Activated naive CD4-positive, alpha-beta T cell treated with anti-CD3 and anti-CD28 coated beads, Interleukin-2, amount 50 U/mL, for 24 hours (primary cell): ENCODE measurements at regions not wholly inside any gene's neighbourhood (a gene's known extent, or its start where the extent isn't known, plus 50 kb on each side); places are given as distances from the start of the nearest gene placed in this dataset.
"Not testable (repeated sequence)": the region's sequence is repeated elsewhere in the genome, so short reads cannot be mapped to it uniquely, and the experiment has no call there.

Experiments
- H3K27ac Mint-ChIP-seq: one replicate; pipeline ENCODE4 v1.8.0; 2021; ENCODE audit warnings: mild to moderate bottlenecking, mixed read lengths
- H3K27me3 Mint-ChIP-seq: one replicate; pipeline ENCODE4 v1.8.0; 2021; ENCODE audit warnings: mixed read lengths
- H3K36me3 Mint-ChIP-seq: one replicate; pipeline ENCODE4 v1.8.0; 2021; ENCODE audit warnings: mixed read lengths
- H3K4me1 Mint-ChIP-seq: one replicate; pipeline ENCODE4 v1.8.0; 2021; ENCODE audit warnings: mixed read lengths
- H3K4me3 Mint-ChIP-seq: one replicate; pipeline ENCODE4 v1.8.0; 2021; ENCODE audit warnings: mild to moderate bottlenecking, mixed read lengths
- H3K9me3 Mint-ChIP-seq: one replicate; pipeline ENCODE4 v1.8.0; 2021; ENCODE audit warnings: mixed read lengths

- Mint-ChIP-seq H3K9me3 (peaks cover 4% of the 10 kb centered on the region), H3K27me3 (peaks cover 3% of the 10 kb centered on the region), H3K27ac (no peak overlapping the region)
Observed at GRCh38 chr9:86575825-86576525, 221.8 kb upstream of the TUT7 start.

GRCh38 chr9:86575137-86575536 lies 220.9 kb upstream of the TUT7 start:
- Mint-ChIP-seq H3K36me3 (no peaks in the 10 kb centered on the region), H3K4me1 (no peaks in the 10 kb centered on the region), H3K4me3 (no peak overlapping the region), H3K27ac (no peak overlapping the region), H3K9me3 (peaks cover 4% of the 10 kb centered on the region), H3K27me3 (peaks cover 3% of the 10 kb centered on the region)

More at GRCh38 chr9:86575825-86576525, 221.8 kb upstream of the TUT7 start:
- Mint-ChIP-seq H3K4me3 (no peak overlapping the region), H3K4me1 (no peaks in the 10 kb centered on the region), H3K36me3 (no peaks in the 10 kb centered on the region)

GRCh38 chr9:86573886-86574285 lies 219.7 kb upstream of the TUT7 start:
- H3K4me3 Mint-ChIP-seq, result no peak overlapping the region
- H3K4me1 Mint-ChIP-seq, result no peaks in the 10 kb centered on the region
- peaks cover 4% of the 10 kb centered on the region for H3K9me3 Mint-ChIP-seq
- H3K27me3 Mint-ChIP-seq, result peaks cover 3% of the 10 kb centered on the region
- no peaks in the 10 kb centered on the region for H3K36me3 Mint-ChIP-seq
- no peak overlapping the region for H3K27ac Mint-ChIP-seq

GRCh38 chr9:86572904-86573303 lies 218.7 kb upstream of the TUT7 start:
- peaks cover 3% of the 10 kb centered on the region for H3K27me3 Mint-ChIP-seq
- peaks cover 4% of the 10 kb centered on the region for H3K9me3 Mint-ChIP-seq

GRCh38 chr9:86565603-86566002 lies 211.4 kb upstream of the TUT7 start:
- not testable (repeated sequence) for H3K4me3 Mint-ChIP-seq, H3K27me3 Mint-ChIP-seq, H3K9me3 Mint-ChIP-seq, H3K4me1 Mint-ChIP-seq, H3K36me3 Mint-ChIP-seq, H3K27ac Mint-ChIP-seq

More at GRCh38 chr9:86572904-86573303, 218.7 kb upstream of the TUT7 start:
- no peaks in the 10 kb centered on the region for H3K4me1 Mint-ChIP-seq
- no peak overlapping the region for H3K4me3 Mint-ChIP-seq
- H3K36me3 Mint-ChIP-seq, result no peaks in the 10 kb centered on the region
- H3K27ac Mint-ChIP-seq, result no peak overlapping the region

- H3K4me1 Mint-ChIP-seq, result no peaks in the 10 kb centered on the region
- H3K27ac Mint-ChIP-seq, result no peak overlapping the region
- H3K36me3 Mint-ChIP-seq, result no peaks in the 10 kb centered on the region
- H3K9me3 Mint-ChIP-seq, result peaks cover 7% of the 10 kb centered on the region
- H3K27me3 Mint-ChIP-seq, result peaks cover 2% of the 10 kb centered on the region
- no peak overlapping the region for H3K4me3 Mint-ChIP-seq
Observed at GRCh38 chr9:86563936-86564335, 209.7 kb upstream of the TUT7 start.

GRCh38 chr9:86563350-86563749 lies 209.1 kb upstream of the TUT7 start:
- Mint-ChIP-seq H3K4me1 (no peaks in the 10 kb centered on the region), H3K4me3 (no peak overlapping the region), H3K36me3 (no peaks in the 10 kb centered on the region), H3K27ac (no peak overlapping the region), H3K9me3 (peaks cover 8% of the 10 kb centered on the region), H3K27me3 (peaks cover 2% of the 10 kb centered on the region)

GRCh38 chr9:86562691-86563090 lies 208.5 kb upstream of the TUT7 start:
- Mint-ChIP-seq H3K36me3 (no peaks in the 10 kb centered on the region), H3K4me1 (no peaks in the 10 kb centered on the region), H3K4me3 (no peak overlapping the region), H3K27ac (no peak overlapping the region), H3K27me3 (peaks cover 2% of the 10 kb centered on the region), H3K9me3 (peaks cover 11% of the 10 kb centered on the region)

GRCh38 chr9:86557918-86558317 lies 203.7 kb upstream of the TUT7 start:
- Mint-ChIP-seq H3K4me3 (no peak overlapping the region), H3K4me1 (no peaks in the 10 kb centered on the region), H3K27ac (no peak overlapping the region), H3K9me3 (peaks cover 4% of the 10 kb centered on the region), H3K27me3 (peaks cover 4% of the 10 kb centered on the region), H3K36me3 (no peaks in the 10 kb centered on the region)

- Mint-ChIP-seq H3K4me3 (no peak overlapping the region), H3K36me3 (no peaks in the 10 kb centered on the region), H3K27me3 (peaks cover 2% of the 10 kb centered on the region), H3K27ac (no peak overlapping the region), H3K4me1 (no peaks in the 10 kb centered on the region), H3K9me3 (peaks cover 4% of the 10 kb centered on the region)
Observed at GRCh38 chr9:86557063-86557766, 203.0 kb upstream of the TUT7 start.

GRCh38 chr9:86555661-86556060 lies 201.5 kb upstream of the TUT7 start:
- Mint-ChIP-seq H3K4me1 (no peaks in the 10 kb centered on the region), H3K36me3 (no peaks in the 10 kb centered on the region), H3K27me3 (peaks cover 4% of the 10 kb centered on the region), H3K4me3 (no peak overlapping the region), H3K9me3 (peaks cover 8% of the 10 kb centered on the region), H3K27ac (no peak overlapping the region)

GRCh38 chr9:86550401-86550800 lies 196.2 kb upstream of the TUT7 start:
- Mint-ChIP-seq H3K27me3 (peaks cover 6% of the 10 kb centered on the region), H3K4me1 (no peaks in the 10 kb centered on the region), H3K36me3 (no peaks in the 10 kb centered on the region), H3K9me3 (peaks cover 4% of the 10 kb centered on the region), H3K27ac (no peak overlapping the region), H3K4me3 (no peak overlapping the region)

- Mint-ChIP-seq H3K27me3 (peaks cover 6% of the 10 kb centered on the region), H3K4me1 (no peaks in the 10 kb centered on the region), H3K36me3 (no peaks in the 10 kb centered on the region), H3K4me3 (no peak overlapping the region), H3K9me3 (peaks cover 4% of the 10 kb centered on the region), H3K27ac (no peak overlapping the region)
Observed at GRCh38 chr9:86549920-86550319, 195.7 kb upstream of the TUT7 start.

GRCh38 chr9:86549401-86549811 lies 195.2 kb upstream of the TUT7 start:
- Mint-ChIP-seq H3K27ac (no peak overlapping the region), H3K9me3 (peaks cover 4% of the 10 kb centered on the region), H3K4me1 (no peaks in the 10 kb centered on the region), H3K27me3 (peaks cover 6% of the 10 kb centered on the region), H3K4me3 (no peak overlapping the region), H3K36me3 (no peaks in the 10 kb centered on the region)

GRCh38 chr9:86548220-86548619 lies 194.0 kb upstream of the TUT7 start:
- peaks cover 4% of the 10 kb centered on the region for H3K9me3 Mint-ChIP-seq

GRCh38 chr9:86547571-86547970 lies 193.4 kb upstream of the TUT7 start:
- Mint-ChIP-seq H3K9me3 (peaks cover 4% of the 10 kb centered on the region), H3K4me1 (no peaks in the 10 kb centered on the region), H3K36me3 (no peaks in the 10 kb centered on the region), H3K27ac (no peak overlapping the region), H3K4me3 (no peak overlapping the region), H3K27me3 (peaks cover 6% of the 10 kb centered on the region)

More at GRCh38 chr9:86548220-86548619, 194.0 kb upstream of the TUT7 start:
- H3K27ac Mint-ChIP-seq, result no peak overlapping the region
- no peaks in the 10 kb centered on the region for H3K36me3 Mint-ChIP-seq
- no peaks in the 10 kb centered on the region for H3K4me1 Mint-ChIP-seq
- peaks cover 6% of the 10 kb centered on the region for H3K27me3 Mint-ChIP-seq
- no peak overlapping the region for H3K4me3 Mint-ChIP-seq
